IMR-90 (cell line): ENCODE measurements at regions not wholly inside any gene's neighbourhood (a gene's known extent, or its start where the extent isn't known, plus 50 kb on each side); places are given as distances from the start of the nearest gene placed in this dataset.

Experiments used
- ATAC-seq: fragments of 200-7000 bp; cut with Tn5 transposase; 2 replicates; pipeline ENCODE4 v1.9.1; 2020; ENCODE audit warnings: low read depth, mild to moderate bottlenecking, moderate library complexity
- BruUV-seq: library from RNA; stranded (reverse); fragments of 400-500 nt; replicated peaks from 2 replicates; lab custom pipeline; 2021; lab: Mats Ljungman, UMichigan
- CTCF ChIA-PET: fragments of 300-600 bp; formaldehyde crosslinking; extraction: SDS; loops from one replicate; lab custom pipeline; 2021; ENCODE audit warnings: antibody characterized with exemption; lab: Yijun Ruan, JAX
- POLR2A ChIA-PET: fragments of 300-600 bp; sonication (Branson Sonifier 250); formaldehyde crosslinking; loops from one replicate; lab custom pipeline; 2022; ENCODE audit warnings: antibody characterized with exemption; ENCODE audit not compliant: unreplicated experiment; lab: Charles Lee
- DNase-seq: peaks from one replicate; pipeline ENCODE4 v3.0.0; 2013
- H2AFZ ChIP-seq: replicated peaks from 2 replicates; pipeline ENCODE3; 2013; ENCODE audit warnings: low read length, mild to moderate bottlenecking; ENCODE audit not compliant: poor library complexity
- H2AK5ac ChIP-seq: 2 replicates; pipeline ENCODE4 v1.6.1; 2013; ENCODE audit warnings: low read depth, low read length, inconsistent platforms
- H2AK9ac ChIP-seq: replicated peaks from 2 replicates; pipeline ENCODE3; 2013; ENCODE audit warnings: mild to moderate bottlenecking, low read depth, low read length, moderate library complexity; ENCODE audit not compliant: poor library complexity
- H2BK120ac ChIP-seq: 2 replicates; pipeline ENCODE4 v1.6.1; 2013; ENCODE audit warnings: low read depth, low read length, inconsistent platforms
- H2BK15ac ChIP-seq: 3 replicates; pipeline ENCODE4 v1.6.1; 2013; ENCODE audit warnings: low read depth, low read length, inconsistent platforms
- H2BK20ac ChIP-seq: 2 replicates; pipeline ENCODE4 v1.6.1; 2013; ENCODE audit warnings: low read depth, mild to moderate bottlenecking, inconsistent platforms, low read length, moderate library complexity
- H2BK5ac ChIP-seq: 2 replicates; pipeline ENCODE4 v1.6.1; 2013; ENCODE audit warnings: mild to moderate bottlenecking, low read depth, low read length, inconsistent platforms; ENCODE audit not compliant: poor library complexity, severe bottlenecking
- H3K14ac ChIP-seq: replicated peaks from 2 replicates; pipeline ENCODE4 v1.6.1; 2013; ENCODE audit warnings: low read depth, low read length, inconsistent platforms
- H3K18ac ChIP-seq: 2 replicates; pipeline ENCODE4 v1.6.1; 2013; ENCODE audit warnings: low read depth, low read length, control low read depth
- H3K23ac ChIP-seq: 2 replicates; pipeline ENCODE4 v1.6.1; 2013; ENCODE audit warnings: low read depth, low read length, inconsistent platforms
- H3K27ac ChIP-seq: 2 replicates; pipeline ENCODE4 v1.5.1; 2013; ENCODE audit warnings: mild to moderate bottlenecking, control low read depth, low read length; ENCODE audit not compliant: insufficient read depth
- H3K27me3 ChIP-seq: 2 replicates; pipeline ENCODE4 v1.6.1; 2013; ENCODE audit warnings: low read length; ENCODE audit not compliant: control insufficient read depth, insufficient read depth
- H3K36me3 ChIP-seq: 2 replicates; pipeline ENCODE4 v1.6.1; 2013; ENCODE audit warnings: low read length, mixed read lengths; ENCODE audit not compliant: control insufficient read depth, insufficient read depth
- H3K4ac ChIP-seq: 2 replicates; pipeline ENCODE4 v1.6.1; 2013; ENCODE audit warnings: low read depth, low read length, inconsistent platforms
- H3K4me1 ChIP-seq: 2 replicates; pipeline ENCODE4 v1.6.1; 2013; ENCODE audit warnings: low read length, mixed read lengths; ENCODE audit not compliant: control insufficient read depth, insufficient read depth
- H3K4me2 ChIP-seq: 2 replicates; pipeline ENCODE4 v1.6.1; 2013; ENCODE audit warnings: low read depth, mild to moderate bottlenecking, control low read depth, low read length, moderate library complexity
- H3K4me3 ChIP-seq: 2 replicates; pipeline ENCODE4 v1.5.1; 2013; ENCODE audit warnings: low read depth, mild to moderate bottlenecking, control low read depth, low read length, moderate library complexity; ENCODE audit not compliant: insufficient read depth
- H3K56ac ChIP-seq: 2 replicates; pipeline ENCODE4 v1.6.1; 2013; ENCODE audit warnings: low read length, inconsistent platforms; ENCODE audit not compliant: insufficient read depth; ENCODE audit errors: extremely low read depth
- H3K79me1 ChIP-seq, 2 experiments: 2 replicates each; pipeline ENCODE4 v1.6.1; 2013; ENCODE audit warnings: low read length in 2 of 2, inconsistent platforms in 1 of 2, low read depth in 1 of 2
- H3K9ac ChIP-seq: 2 replicates; pipeline ENCODE4 v1.6.1; 2013; ENCODE audit warnings: low read depth, low read length, control low read depth
- H3K9me1 ChIP-seq: 2 replicates; pipeline ENCODE4 v1.6.1; 2013; ENCODE audit warnings: low read length, inconsistent platforms; ENCODE audit not compliant: insufficient read depth
- H3K9me3 ChIP-seq: 2 replicates; pipeline ENCODE4 v1.6.1; 2013; ENCODE audit warnings: low read length; ENCODE audit not compliant: control insufficient read depth, insufficient read depth
- H4K20me1 ChIP-seq: 2 replicates; pipeline ENCODE4 v1.6.1; 2013; ENCODE audit warnings: low read length, inconsistent platforms; ENCODE audit not compliant: insufficient read depth
- H4K5ac ChIP-seq: 2 replicates; pipeline ENCODE4 v1.6.1; 2013; ENCODE audit warnings: mild to moderate bottlenecking, low read depth, low read length, control low read depth
- H4K8ac ChIP-seq, 2 experiments: 2 replicates each; pipeline ENCODE4 v1.6.1; 2013; ENCODE audit warnings: low read depth in 2 of 2, low read length in 2 of 2, control low read depth in 1 of 2, inconsistent platforms in 1 of 2
- H4K91ac ChIP-seq: 2 replicates; pipeline ENCODE4 v1.6.1; 2013; ENCODE audit warnings: low read depth, low read length, inconsistent platforms; ENCODE audit not compliant: insufficient read depth
- BHLHE40 ChIP-seq: fragments of 150-350 bp; IDR thresholded peaks from 2 replicates; pipeline ENCODE4 v1.6.1; 2016; ENCODE audit warnings: mild to moderate bottlenecking, low read depth, low read length
- ELK1 ChIP-seq: fragments of 150-350 bp; IDR thresholded peaks from 2 replicates; pipeline ENCODE4 v1.6.1; 2016; ENCODE audit warnings: low read depth, mild to moderate bottlenecking, low read length, moderate library complexity, borderline replicate concordance
- FOS ChIP-seq: fragments of 150-350 bp; IDR thresholded peaks from 2 replicates; pipeline ENCODE4 v1.6.1; 2016; ENCODE audit warnings: low read depth, low read length
- MAFK ChIP-seq: IDR thresholded peaks from 2 replicates; pipeline ENCODE4 v1.6.1; 2012; ENCODE audit warnings: low read depth, low read length, improper control_type of control experiment
- NFE2L2 ChIP-seq: fragments of 150-350 bp; IDR thresholded peaks from 2 replicates; pipeline ENCODE4 v1.6.1; 2016; ENCODE audit warnings: low read depth, mild to moderate bottlenecking, low read length
- RAD21 ChIP-seq: IDR thresholded peaks from 2 replicates; pipeline ENCODE4 v1.6.1; 2012; ENCODE audit warnings: low read length, improper control_type of control experiment
- SMC3 ChIP-seq: fragments of 150-350 bp; IDR thresholded peaks from 2 replicates; pipeline ENCODE4 v1.6.1; 2016; ENCODE audit warnings: low read depth, mild to moderate bottlenecking, antibody characterized with exemption, low read length, moderate library complexity
- WGBS, 2 experiments: methylation state at CpG; one replicate each; pipeline versions ENCODE4 v1.1.5 to v1.1.7; 2013; ENCODE audit warnings: missing lambda C conversion rate in 2 of 2; ENCODE audit not compliant: insufficient read length in 1 of 2; ENCODE audit errors: extremely low coverage in 2 of 2; 5-methylcytosine and 5-hydroxymethylcytosine counted together
- dilution Hi-C: fragments of 300-500 bp; cut with HindIII; formaldehyde crosslinking; loops from one replicate; pipeline ENCODE4 v1.14.3; 2018; ENCODE audit warnings: low sequenced_read_pairs; ENCODE audit not compliant: unreplicated experiment
- in situ Hi-C: fragments of 300-500 bp; cut with MboI; formaldehyde crosslinking; loops from 3 replicates; pipeline ENCODE4 v1.14.3; 2019; ENCODE audit warnings: low sequenced_read_pairs, inconsistent platforms, mixed read lengths
- intact Hi-C: fragments of 100-400 bp; cut with micrococcal nuclease; formaldehyde crosslinking; loops from 2 replicates; pipeline ENCODE4 v1.10.0; 2022
- TF ChIP-seq, protein P1 (sequence below): conservative IDR thresholded peaks from 2 replicates; pipeline ENCODE4 v1.5.1; 2012; ENCODE audit warnings: mild to moderate bottlenecking, low read depth, low read length, improper control_type of control experiment

GRCh38 chr13:40422588-40423235, 243.7 kb downstream of the FOXO1 start:
- TF ChIP-seq SMC3 (no peak), RAD21 (no peak), MAFK (no peak), FOS (no peak), BHLHE40 (no peak), NFE2L2 (no peak), ELK1 (no peak)
- TF ChIP-seq, protein P1, sequence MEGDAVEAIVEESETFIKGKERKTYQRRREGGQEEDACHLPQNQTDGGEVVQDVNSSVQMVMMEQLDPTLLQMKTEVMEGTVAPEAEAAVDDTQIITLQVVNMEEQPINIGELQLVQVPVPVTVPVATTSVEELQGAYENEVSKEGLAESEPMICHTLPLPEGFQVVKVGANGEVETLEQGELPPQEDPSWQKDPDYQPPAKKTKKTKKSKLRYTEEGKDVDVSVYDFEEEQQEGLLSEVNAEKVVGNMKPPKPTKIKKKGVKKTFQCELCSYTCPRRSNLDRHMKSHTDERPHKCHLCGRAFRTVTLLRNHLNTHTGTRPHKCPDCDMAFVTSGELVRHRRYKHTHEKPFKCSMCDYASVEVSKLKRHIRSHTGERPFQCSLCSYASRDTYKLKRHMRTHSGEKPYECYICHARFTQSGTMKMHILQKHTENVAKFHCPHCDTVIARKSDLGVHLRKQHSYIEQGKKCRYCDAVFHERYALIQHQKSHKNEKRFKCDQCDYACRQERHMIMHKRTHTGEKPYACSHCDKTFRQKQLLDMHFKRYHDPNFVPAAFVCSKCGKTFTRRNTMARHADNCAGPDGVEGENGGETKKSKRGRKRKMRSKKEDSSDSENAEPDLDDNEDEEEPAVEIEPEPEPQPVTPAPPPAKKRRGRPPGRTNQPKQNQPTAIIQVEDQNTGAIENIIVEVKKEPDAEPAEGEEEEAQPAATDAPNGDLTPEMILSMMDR, result no peak
- Histone ChIP-seq H4K91ac (no peak overlapping the region), H3K79me1 (no peaks in the 10 kb centered on the region), H3K4me2 (no peak overlapping the region), H2BK20ac (no peak overlapping the region), H3K14ac (no peak overlapping the region), H3K27ac (no peak overlapping the region), H2AFZ (peak overlapping the region; percentile 19), H2AK9ac (no peak overlapping the region), H3K27me3 (0 out of 2 replicates have a peak, but pooled peaks cover 1% of the 10 kb centered on the region), H2BK120ac (no peak overlapping the region), H2AK5ac (no peak overlapping the region), H3K18ac (no peak overlapping the region), H3K9ac (no peak overlapping the region), H2BK5ac (no peak overlapping the region), H3K23ac (no peak overlapping the region), H3K36me3 (no peaks in the 10 kb centered on the region), H2BK15ac (no peak overlapping the region), H3K4me1 (no peaks in the 10 kb centered on the region), H4K20me1 (no peaks in the 10 kb centered on the region), H3K4ac (no peak overlapping the region), H4K8ac (no peak overlapping the region), H3K9me1 (no peaks in the 10 kb centered on the region), H3K56ac (no peak overlapping the region), H3K4me3 (no peak overlapping the region), H4K5ac (no peak overlapping the region), H3K9me3 (no peaks in the 10 kb centered on the region)
- ChIA-PET POLR2A (no interaction called here), CTCF (no interaction called here)
- in situ Hi-C loops (no loop called here), intact Hi-C loops (no loop called here), dilution Hi-C loops (no loop called here)
- no CpG with 5 or more reads among the region's 4 CpGs for WGBS, 2 experiments
- no peak for DNase-seq
- no peak for ATAC-seq
- BruUV-seq, result no TSS peak
